ENCODE measurements at regions not wholly inside any gene's neighbourhood (a gene's known extent, or its start where the extent isn't known, plus 50 kb on each side); places are given as distances from the start of the nearest gene placed in this dataset.

DNA sequence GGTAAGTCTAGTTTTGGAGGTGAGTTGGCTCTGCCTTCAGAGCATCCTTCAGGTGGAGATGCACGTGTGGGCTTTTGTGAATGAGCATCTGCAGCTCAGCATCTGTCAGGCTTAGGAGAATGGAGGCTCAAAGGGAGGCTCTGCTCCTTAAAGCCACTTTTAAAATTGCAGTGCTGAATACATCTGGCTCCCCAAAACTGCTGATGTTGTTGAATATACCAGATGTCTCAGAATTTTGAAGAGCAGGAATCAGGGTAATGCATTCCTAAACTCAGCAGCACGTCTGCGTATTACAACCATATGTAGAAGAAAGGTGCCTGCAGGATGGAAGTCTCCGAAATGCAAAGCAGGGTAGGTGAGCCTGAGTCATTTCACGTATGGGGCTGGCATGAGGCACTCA is 106.5 kb upstream of the EFEMP1 start:
- Histone ChIP-seq H3K27ac (no peak overlapping the region), H3K9me3 (no peaks in the 10 kb centered on the region), H3K36me3 (no peaks in the 10 kb centered on the region), H3K4me3 (no peak overlapping the region), H3K4me1 (no peaks in the 10 kb centered on the region), H3K27me3 (no peaks in the 10 kb centered on the region)
- TF ChIP-seq POLR2AphosphoS5 (IDR thresholded peaks at IDR 0.05): no peak
- TF ChIP-seq POLR2A (IDR thresholded peaks at IDR 0.05): no peak
- TF ChIP-seq EP300 (IDR thresholded peaks at IDR 0.05): no peak
- TF ChIP-seq, protein P1, sequence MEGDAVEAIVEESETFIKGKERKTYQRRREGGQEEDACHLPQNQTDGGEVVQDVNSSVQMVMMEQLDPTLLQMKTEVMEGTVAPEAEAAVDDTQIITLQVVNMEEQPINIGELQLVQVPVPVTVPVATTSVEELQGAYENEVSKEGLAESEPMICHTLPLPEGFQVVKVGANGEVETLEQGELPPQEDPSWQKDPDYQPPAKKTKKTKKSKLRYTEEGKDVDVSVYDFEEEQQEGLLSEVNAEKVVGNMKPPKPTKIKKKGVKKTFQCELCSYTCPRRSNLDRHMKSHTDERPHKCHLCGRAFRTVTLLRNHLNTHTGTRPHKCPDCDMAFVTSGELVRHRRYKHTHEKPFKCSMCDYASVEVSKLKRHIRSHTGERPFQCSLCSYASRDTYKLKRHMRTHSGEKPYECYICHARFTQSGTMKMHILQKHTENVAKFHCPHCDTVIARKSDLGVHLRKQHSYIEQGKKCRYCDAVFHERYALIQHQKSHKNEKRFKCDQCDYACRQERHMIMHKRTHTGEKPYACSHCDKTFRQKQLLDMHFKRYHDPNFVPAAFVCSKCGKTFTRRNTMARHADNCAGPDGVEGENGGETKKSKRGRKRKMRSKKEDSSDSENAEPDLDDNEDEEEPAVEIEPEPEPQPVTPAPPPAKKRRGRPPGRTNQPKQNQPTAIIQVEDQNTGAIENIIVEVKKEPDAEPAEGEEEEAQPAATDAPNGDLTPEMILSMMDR (IDR thresholded peaks at IDR 0.05): no peak
- no peak for DNase-seq (ENCODE audit: low spot score in 2 of 2)
- 82% methylated on average over 5 of the region's 5 CpGs for WGBS

DNA sequence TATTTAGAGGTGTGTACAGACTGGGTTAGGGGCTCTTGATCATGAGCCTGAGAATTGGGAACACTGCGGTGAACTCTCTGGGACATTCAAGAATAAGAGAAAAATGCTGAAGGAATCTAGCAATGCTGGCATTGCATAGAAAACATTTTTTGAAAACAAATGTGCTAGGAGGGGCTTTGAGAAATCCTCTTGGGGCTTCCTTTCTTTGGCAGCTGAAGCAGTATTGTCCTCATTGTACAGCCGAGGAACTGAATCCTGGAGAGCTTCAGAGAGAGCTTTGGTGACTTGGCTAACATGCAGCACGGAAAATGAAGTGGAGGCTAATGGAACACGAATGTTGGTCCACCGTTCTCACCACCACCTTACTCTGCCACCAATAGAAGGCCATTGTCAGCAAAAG is 107.3 kb upstream of the EFEMP1 start:
- Histone ChIP-seq H3K27me3 (no peaks in the 10 kb centered on the region), H3K4me3 (no peak overlapping the region), H3K36me3 (no peaks in the 10 kb centered on the region), H3K9me3 (no peaks in the 10 kb centered on the region), H3K27ac (no peak overlapping the region), H3K4me1 (no peaks in the 10 kb centered on the region)
- no peak for TF ChIP-seq EP300 (IDR thresholded peaks at IDR 0.05)
- TF ChIP-seq, protein P1 (IDR thresholded peaks at IDR 0.05): no peak
- TF ChIP-seq POLR2AphosphoS5 (IDR thresholded peaks at IDR 0.05): no peak
- no peak for TF ChIP-seq POLR2A (IDR thresholded peaks at IDR 0.05)
- WGBS: 61% methylated on average over 5 of the region's 5 CpGs
- DNase-seq (ENCODE audit: low spot score in 2 of 2): no peak

DNA sequence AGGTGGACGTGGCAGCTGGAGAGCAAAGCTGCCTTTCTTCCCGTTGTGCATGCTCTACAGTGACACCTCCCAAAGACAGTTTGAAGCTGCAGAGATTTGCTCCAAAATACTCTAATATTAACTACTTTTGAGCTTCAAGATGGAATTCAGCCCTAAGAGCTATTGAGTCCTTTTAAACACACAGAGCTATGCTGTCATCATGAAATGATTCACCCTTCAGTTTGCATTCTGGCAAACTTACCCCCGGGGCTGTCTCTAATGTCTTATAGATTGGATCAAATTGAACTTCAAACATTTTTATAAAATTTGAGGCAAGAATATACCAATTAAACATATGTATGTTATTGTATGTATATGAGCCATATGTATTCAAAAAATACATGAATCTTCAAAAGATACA is 110.7 kb upstream of the EFEMP1 start:
- H3K27ac ChIP-seq: no peak overlapping the region
- H3K27me3 ChIP-seq: no peaks in the 10 kb centered on the region
- H3K4me3 ChIP-seq: no peak overlapping the region
- H3K9me3 ChIP-seq: no peaks in the 10 kb centered on the region
- H3K36me3 ChIP-seq: no peaks in the 10 kb centered on the region
- 32% methylated on average over 3 of the region's 3 CpGs for WGBS
- H3K4me1 ChIP-seq: no peaks in the 10 kb centered on the region
- DNase-seq (ENCODE audit: low spot score in 2 of 2): no peak
- TF ChIP-seq, protein P1 (IDR thresholded peaks at IDR 0.05): no peak
- TF ChIP-seq POLR2AphosphoS5 (IDR thresholded peaks at IDR 0.05): no peak
- TF ChIP-seq POLR2A (IDR thresholded peaks at IDR 0.05): no peak
- no peak for TF ChIP-seq EP300 (IDR thresholded peaks at IDR 0.05)

DNA sequence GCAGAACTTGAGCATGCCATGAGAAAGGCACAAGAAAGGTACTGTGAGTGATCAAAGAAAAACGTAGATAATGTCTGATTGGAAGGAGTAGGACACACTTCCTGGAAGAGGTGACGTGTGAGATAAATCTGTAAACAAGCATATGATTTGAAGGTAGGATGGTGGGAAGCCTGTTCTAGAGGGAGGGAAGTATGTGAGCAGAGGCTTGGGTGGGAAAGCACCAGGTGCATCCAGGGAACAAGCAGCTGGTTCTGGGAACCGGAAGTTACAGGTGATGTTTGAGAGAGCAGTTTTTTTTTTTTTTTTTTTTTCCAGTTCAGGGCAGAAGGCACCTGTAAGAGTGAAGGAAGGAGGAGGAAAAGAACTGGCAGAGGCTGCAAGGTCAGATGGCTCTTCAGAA is 116.6 kb upstream of the EFEMP1 start:
- WGBS: 68% methylated on average over 3 of the region's 3 CpGs
- Histone ChIP-seq H3K4me1 (no peaks in the 10 kb centered on the region), H3K9me3 (no peaks in the 10 kb centered on the region), H3K4me3 (no peak overlapping the region), H3K36me3 (no peaks in the 10 kb centered on the region), H3K27ac (no peak overlapping the region), H3K27me3 (no peaks in the 10 kb centered on the region)
- no peak for DNase-seq (ENCODE audit: low spot score in 2 of 2)
- TF ChIP-seq POLR2A (IDR thresholded peaks at IDR 0.05): no peak
- TF ChIP-seq, protein P1 (IDR thresholded peaks at IDR 0.05): no peak
- no peak for TF ChIP-seq POLR2AphosphoS5 (IDR thresholded peaks at IDR 0.05)
- no peak for TF ChIP-seq EP300 (IDR thresholded peaks at IDR 0.05)

DNA sequence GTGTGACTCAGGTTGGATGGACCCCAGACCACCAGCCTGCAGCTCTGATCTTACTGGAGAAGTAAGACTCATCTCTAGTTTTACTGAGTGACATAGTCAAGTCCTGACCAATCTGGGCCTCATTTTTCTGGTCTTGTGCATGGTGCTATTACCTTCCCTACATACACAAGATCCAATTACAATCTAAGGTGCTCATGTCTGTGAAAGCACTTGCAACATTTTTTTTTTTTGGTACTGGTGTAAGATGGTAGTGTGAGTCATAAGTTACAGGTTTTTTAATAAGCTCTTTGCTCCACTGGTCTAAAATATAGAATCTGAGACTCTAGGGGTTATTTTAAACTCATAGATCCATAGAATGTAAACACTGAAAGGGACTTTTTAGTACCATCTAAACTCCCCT is 117.3 kb upstream of the EFEMP1 start:
- no peak overlapping the region for H3K4me3 ChIP-seq
- H3K4me1 ChIP-seq: no peaks in the 10 kb centered on the region
- H3K27ac ChIP-seq: no peak overlapping the region
- DNase-seq (ENCODE audit: low spot score in 2 of 2): no peak
- no peak for TF ChIP-seq POLR2A (IDR thresholded peaks at IDR 0.05)
- no peaks in the 10 kb centered on the region for H3K27me3 ChIP-seq
- H3K36me3 ChIP-seq: no peaks in the 10 kb centered on the region
- no peaks in the 10 kb centered on the region for H3K9me3 ChIP-seq

DNA sequence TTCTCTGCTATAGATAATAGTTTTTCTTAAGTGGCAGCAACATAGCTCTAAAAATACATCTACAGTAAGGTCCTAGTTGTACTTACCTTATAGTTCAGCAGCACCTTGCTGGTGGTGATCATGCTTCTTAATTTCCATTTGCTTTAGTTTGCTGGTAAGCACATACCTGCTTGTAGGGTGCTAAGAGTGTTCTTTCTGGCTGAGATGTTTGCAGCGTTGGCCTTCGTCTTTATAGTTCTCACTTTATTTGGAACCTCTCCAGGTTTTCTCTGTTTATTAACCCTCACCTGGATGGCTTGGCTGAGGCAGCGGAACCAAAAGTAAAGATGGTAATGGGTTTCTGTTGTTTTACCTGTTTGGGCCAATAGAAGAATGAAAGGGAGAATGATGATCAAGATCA is 123.6 kb upstream of the EFEMP1 start:
- H3K4me3 ChIP-seq: no peak overlapping the region
- no peaks in the 10 kb centered on the region for H3K27me3 ChIP-seq
- H3K9me3 ChIP-seq: no peaks in the 10 kb centered on the region
- no peak for DNase-seq (ENCODE audit: low spot score in 2 of 2)
- 44% methylated on average over 3 of the region's 3 CpGs for WGBS
- TF ChIP-seq, protein P1 (IDR thresholded peaks at IDR 0.05): no peak
- no peak for TF ChIP-seq EP300 (IDR thresholded peaks at IDR 0.05)
- no peak for TF ChIP-seq POLR2AphosphoS5 (IDR thresholded peaks at IDR 0.05)
- TF ChIP-seq POLR2A (IDR thresholded peaks at IDR 0.05): no peak
- H3K27ac ChIP-seq: no peak overlapping the region
- H3K4me1 ChIP-seq: no peaks in the 10 kb centered on the region
- H3K36me3 ChIP-seq: no peaks in the 10 kb centered on the region
